ENCODE measurements at regions not wholly inside any gene's neighbourhood (a gene's known extent, or its start where the extent isn't known, plus 50 kb on each side); places are given as distances from the start of the nearest gene placed in this dataset.

DNA sequence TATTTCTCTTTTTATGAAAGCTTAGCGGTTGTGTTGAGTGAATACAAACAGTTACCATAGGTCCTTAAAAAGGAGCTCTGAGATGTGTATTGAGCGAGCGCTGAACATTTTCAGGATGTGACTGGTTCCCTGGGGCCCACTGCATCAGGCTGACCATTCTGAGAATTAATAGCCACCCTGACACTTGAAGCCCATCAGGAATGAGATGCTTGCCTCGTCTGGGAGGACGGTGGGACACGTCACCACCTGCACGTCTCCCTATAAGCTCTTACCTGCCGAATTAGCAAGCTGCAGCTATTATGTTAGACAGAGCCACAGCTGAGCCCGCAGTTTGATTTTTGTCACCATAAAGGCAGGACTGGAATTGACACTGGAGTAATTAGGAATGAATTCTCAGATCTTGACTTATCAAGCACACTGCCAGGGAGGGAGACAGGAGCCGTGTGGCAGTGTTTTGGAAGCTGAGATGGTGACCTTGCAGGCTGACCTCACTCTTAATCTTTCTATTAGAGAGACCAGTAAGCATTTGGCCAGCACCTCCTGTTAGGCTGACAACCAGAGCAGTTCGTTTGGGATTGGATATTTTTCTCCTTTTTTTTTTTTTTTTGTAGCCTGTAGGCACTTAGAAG is 373.1 kb upstream of the WWC1 start:
- no TSS peak for BruUV-seq (replicated peaks)
- dilution Hi-C loops (cut with MboI; ENCODE audit: extremely low pct_ligation_motif_present, low sequenced_read_pairs): no loop called here
- H3K79me2 ChIP-seq (ENCODE audit: control insufficient read depth, insufficient read depth, low read length): no peaks in the 10 kb centered on the region

More for the DNA sequence above, 373.1 kb upstream of the WWC1 start:
- H3K4me1 ChIP-seq (ENCODE audit: control insufficient read depth, extremely low read depth, insufficient read depth, low read length): no peaks in the 10 kb centered on the region
- H4K20me1 ChIP-seq (replicated peaks; ENCODE audit: control insufficient read depth, extremely low read depth, insufficient read depth, low read length): no peaks in the 10 kb centered on the region
- H3K27me3 ChIP-seq (ENCODE audit: control insufficient read depth in 2 of 2, insufficient read depth in 2 of 2, low read length in 2 of 2): no peaks in the 10 kb centered on the region
- no peak for TF ChIP-seq MYC (IDR thresholded peaks at IDR 0.05; ENCODE audit: low read depth, low read length)
- TF ChIP-seq MAX (IDR thresholded peaks at IDR 0.05; ENCODE audit: insufficient read depth, insufficient read length): no peak
- TF ChIP-seq POLR2A (IDR thresholded peaks at IDR 0.05; ENCODE audit: low read depth, low read length): no peak
- no peak for TF ChIP-seq FOS (IDR thresholded peaks at IDR 0.05; ENCODE audit: borderline replicate concordance, insufficient read depth, low read length)
- TF ChIP-seq GATA2 (IDR thresholded peaks at IDR 0.05; ENCODE audit: insufficient read depth, insufficient read length, low read depth, low read length): no peak
- TF ChIP-seq, protein P1, sequence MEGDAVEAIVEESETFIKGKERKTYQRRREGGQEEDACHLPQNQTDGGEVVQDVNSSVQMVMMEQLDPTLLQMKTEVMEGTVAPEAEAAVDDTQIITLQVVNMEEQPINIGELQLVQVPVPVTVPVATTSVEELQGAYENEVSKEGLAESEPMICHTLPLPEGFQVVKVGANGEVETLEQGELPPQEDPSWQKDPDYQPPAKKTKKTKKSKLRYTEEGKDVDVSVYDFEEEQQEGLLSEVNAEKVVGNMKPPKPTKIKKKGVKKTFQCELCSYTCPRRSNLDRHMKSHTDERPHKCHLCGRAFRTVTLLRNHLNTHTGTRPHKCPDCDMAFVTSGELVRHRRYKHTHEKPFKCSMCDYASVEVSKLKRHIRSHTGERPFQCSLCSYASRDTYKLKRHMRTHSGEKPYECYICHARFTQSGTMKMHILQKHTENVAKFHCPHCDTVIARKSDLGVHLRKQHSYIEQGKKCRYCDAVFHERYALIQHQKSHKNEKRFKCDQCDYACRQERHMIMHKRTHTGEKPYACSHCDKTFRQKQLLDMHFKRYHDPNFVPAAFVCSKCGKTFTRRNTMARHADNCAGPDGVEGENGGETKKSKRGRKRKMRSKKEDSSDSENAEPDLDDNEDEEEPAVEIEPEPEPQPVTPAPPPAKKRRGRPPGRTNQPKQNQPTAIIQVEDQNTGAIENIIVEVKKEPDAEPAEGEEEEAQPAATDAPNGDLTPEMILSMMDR (IDR thresholded peaks at IDR 0.05; ENCODE audit: extremely low read depth in 1 of 2, insufficient read depth in 1 of 2, low read depth in 1 of 2, low read length in 2 of 2): no peak
- TF ChIP-seq POLR2AphosphoS5 (IDR thresholded peaks at IDR 0.05; ENCODE audit: insufficient read depth, low read depth, low read length): no peak
- H3K9me1 ChIP-seq (replicated peaks; ENCODE audit: control insufficient read depth, extremely low read depth, insufficient read depth, low read length): no peaks in the 10 kb centered on the region
- ChIA-PET CTCF (no interaction called here), POLR2A (no interaction called here)
- FAIRE-seq (no peak), DNase-seq (ENCODE audit: low read depth, low spot score) (no peak)
- H3K27ac ChIP-seq (ENCODE audit: insufficient read depth, low read depth, low read length): no peak overlapping the region
- intact Hi-C loops (cut with micrococcal nuclease): no loop called here
- no peak overlapping the region for H2AFZ ChIP-seq (ENCODE audit: low read depth, low read length)
- no peak overlapping the region for H3K4me3 ChIP-seq (replicated peaks in 1 of 3; ENCODE audit: insufficient read depth in 1 of 3, low read depth in 1 of 3, low read length in 3 of 3)
- H3K9ac ChIP-seq (replicated peaks; ENCODE audit: extremely low read depth, insufficient read depth, low read length): no peak overlapping the region
- H3K4me2 ChIP-seq (ENCODE audit: insufficient read depth, low read length): no peak overlapping the region
- H3K36me3 ChIP-seq (ENCODE audit: control insufficient read depth in 2 of 2, extremely low read depth in 1 of 2, insufficient read depth in 2 of 2, low read length in 2 of 2): no peaks in the 10 kb centered on the region
- H3K9me3 ChIP-seq (replicated peaks; ENCODE audit: control insufficient read depth, insufficient read depth, low read length): peaks cover 8% of the 10 kb centered on the region

Measured in endothelial cell of umbilical vein (primary cell).